Right lobe of liver (tissue), 6 donors: ENCODE measurements at regions not wholly inside any gene's neighbourhood (a gene's known extent, or its start where the extent isn't known, plus 50 kb on each side); places are given as distances from the start of the nearest gene placed in this dataset.

ENCODE experiments used
- ATAC-seq, 4 donors: fragments of 200-7000 bp; cut with Tn5 transposase; one replicate each; pipeline ENCODE4 v1.9.1; 2020; ENCODE audit warnings: mild to moderate bottlenecking in 4 of 4, moderate library complexity in 4 of 4
- DNase-seq, 3 donors: peaks; one replicate each; pipeline ENCODE4 v3.0.0-alpha.2; 2020
- H3K27ac ChIP-seq, 3 donors: fragments of 200-600 bp; one replicate each; pipeline ENCODE4 v1.8.0; 2022
- H3K27me3 ChIP-seq, 2 donors: fragments of 200-600 bp; one replicate each; pipeline ENCODE4 v1.8.0; 2022
- H3K36me3 ChIP-seq, 4 donors: fragments of 200-600 bp; sonication (generic) in 1 of 4; one replicate each; pipeline versions ENCODE4 v1.5.1 to v1.8.0; 2017 to 2022; ENCODE audit warnings: control low read depth in 1 of 4
- H3K4me1 ChIP-seq, 4 donors: fragments of 200-600 bp; sonication (generic) in 1 of 4; one replicate each; pipeline versions ENCODE4 v1.5.1 to v1.8.0; 2017 to 2022; ENCODE audit warnings: control low read depth in 1 of 4
- H3K4me3 ChIP-seq, 3 donors: fragments of 200-600 bp; one replicate each; pipeline ENCODE4 v1.8.0; 2022
- H3K9me3 ChIP-seq, 4 donors: fragments of 200-600 bp; sonication (generic) in 1 of 4; one replicate each; pipeline versions ENCODE4 v1.5.1 to v1.8.0; 2017 to 2022; ENCODE audit warnings: control low read depth in 1 of 4
- POLR2A ChIP-seq: fragments of 450-650 bp; IDR thresholded peaks from one replicate; pipeline ENCODE4 v1.6.1; 2017; ENCODE audit warnings: antibody characterized with exemption, mild to moderate bottlenecking
- WGBS: methylation state at CpG from one replicate; pipeline ENCODE4 v1.1.6; 2018; ENCODE audit warnings: low coverage, low lambda C conversion rate; ENCODE audit not compliant: insufficient coverage; ENCODE audit errors: missing lambda C conversion rate; 5-methylcytosine and 5-hydroxymethylcytosine counted together
- intact Hi-C, 2 donors: fragments of 100-400 bp; cut with DNase I; formaldehyde crosslinking; loops; one replicate each; pipeline versions ENCODE4 v1.11.2 to v1.14.1; 2022
- TF ChIP-seq, protein P1 (sequence below), 4 donors: fragments of 200-600 bp in 3 of 4; fragments of 450-650 bp in 1 of 4; IDR thresholded peaks; one replicate each; pipeline versions ENCODE4 v1.5.1 to v1.8.0; 2016 to 2022; ENCODE audit warnings: antibody characterized with exemption in 4 of 4, mild to moderate bottlenecking in 2 of 4
- donor health status: DM: no; HTN: yes; CAD: no.
- donor health status: DM: no; HTN: no; CAD: no.
- donor health status: DM: no; HTN: no; CAD: no.
- donor health status: DM: no; HTN: yes; CAD: no.
- donor health status: DM: no; HTN: yes; CAD: no.

DNA sequence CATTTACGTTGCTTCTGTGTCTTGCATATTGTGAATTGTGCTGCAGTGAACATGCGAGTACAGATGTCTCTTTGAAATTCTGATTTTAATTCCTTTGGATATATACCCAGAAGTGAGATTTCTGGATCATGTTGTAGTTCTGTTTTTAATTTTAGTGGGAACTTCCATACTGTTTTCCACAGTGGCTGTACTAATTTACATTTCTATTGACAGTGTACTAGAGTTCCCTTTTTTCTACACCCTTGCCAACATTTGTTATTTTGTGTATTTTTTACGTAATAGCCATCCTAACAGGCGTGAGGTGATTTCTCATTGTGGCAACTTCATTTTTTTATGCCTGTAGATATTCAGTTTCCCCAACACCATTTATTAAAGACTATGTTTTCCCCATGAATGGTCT, 144.7 kb upstream of the INHBA start:
- intact Hi-C loops = no loop called here
- no peak for TF ChIP-seq POLR2A
- TF ChIP-seq, protein P1, sequence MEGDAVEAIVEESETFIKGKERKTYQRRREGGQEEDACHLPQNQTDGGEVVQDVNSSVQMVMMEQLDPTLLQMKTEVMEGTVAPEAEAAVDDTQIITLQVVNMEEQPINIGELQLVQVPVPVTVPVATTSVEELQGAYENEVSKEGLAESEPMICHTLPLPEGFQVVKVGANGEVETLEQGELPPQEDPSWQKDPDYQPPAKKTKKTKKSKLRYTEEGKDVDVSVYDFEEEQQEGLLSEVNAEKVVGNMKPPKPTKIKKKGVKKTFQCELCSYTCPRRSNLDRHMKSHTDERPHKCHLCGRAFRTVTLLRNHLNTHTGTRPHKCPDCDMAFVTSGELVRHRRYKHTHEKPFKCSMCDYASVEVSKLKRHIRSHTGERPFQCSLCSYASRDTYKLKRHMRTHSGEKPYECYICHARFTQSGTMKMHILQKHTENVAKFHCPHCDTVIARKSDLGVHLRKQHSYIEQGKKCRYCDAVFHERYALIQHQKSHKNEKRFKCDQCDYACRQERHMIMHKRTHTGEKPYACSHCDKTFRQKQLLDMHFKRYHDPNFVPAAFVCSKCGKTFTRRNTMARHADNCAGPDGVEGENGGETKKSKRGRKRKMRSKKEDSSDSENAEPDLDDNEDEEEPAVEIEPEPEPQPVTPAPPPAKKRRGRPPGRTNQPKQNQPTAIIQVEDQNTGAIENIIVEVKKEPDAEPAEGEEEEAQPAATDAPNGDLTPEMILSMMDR (IDR thresholded peaks at IDR 0.05) = no peak
- DNase-seq (no peak), ATAC-seq (no peak)
- WGBS = 54% methylated on average over 4 of the region's 4 CpGs
- no peaks in the 10 kb centered on the region for H3K27me3 ChIP-seq
- no peak overlapping the region for H3K27ac ChIP-seq
- H3K4me1 ChIP-seq = no peaks in the 10 kb centered on the region
- no peaks in the 10 kb centered on the region for H3K9me3 ChIP-seq
- no peaks in the 10 kb centered on the region for H3K36me3 ChIP-seq
- no peak overlapping the region for H3K4me3 ChIP-seq

DNA sequence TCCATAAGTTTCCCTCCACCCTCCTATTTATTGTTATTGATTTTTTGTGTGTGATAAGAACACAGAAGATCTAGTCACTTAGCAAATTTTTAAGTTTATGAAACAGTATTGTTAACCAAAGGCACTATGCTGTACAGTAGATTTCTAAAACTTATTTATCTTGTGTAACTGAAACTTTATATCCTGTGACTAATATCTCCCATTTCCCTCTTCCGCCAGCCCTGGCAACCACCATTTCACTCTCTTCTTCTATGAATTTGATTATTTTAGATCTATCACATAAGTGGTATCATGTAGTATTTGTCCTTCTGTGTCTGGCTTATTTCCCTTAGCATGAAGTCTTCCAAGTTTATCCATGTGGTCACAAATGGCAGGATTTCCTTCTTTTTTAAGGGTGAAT, 144.3 kb upstream of the INHBA start:
- TF ChIP-seq, protein P1 (IDR thresholded peaks at IDR 0.05) = no peak
- no peak for TF ChIP-seq POLR2A
- DNase-seq (no peak), ATAC-seq (no peak)
- Histone ChIP-seq H3K9me3 (no peaks in the 10 kb centered on the region), H3K36me3 (no peaks in the 10 kb centered on the region), H3K4me1 (no peaks in the 10 kb centered on the region), H3K27ac (no peak overlapping the region), H3K4me3 (no peak overlapping the region), H3K27me3 (no peaks in the 10 kb centered on the region)
- 56% methylated on average over 1 of the region's 1 CpG for WGBS
- intact Hi-C loops = no loop called here

- WGBS = 56% methylated on average over 4 of the region's 4 CpGs
- intact Hi-C loops = no loop called here
Observed at GRCh38 chr7:41842956-41843355, 140.1 kb upstream of the INHBA start.

GRCh38 chr7:41837916-41838315, 135.0 kb upstream of the INHBA start:
- TF ChIP-seq, protein P1 (IDR thresholded peaks at IDR 0.05) = no peak
- TF ChIP-seq POLR2A = no peak
- no peak overlapping the region for H3K4me3 ChIP-seq
- H3K36me3 ChIP-seq = no peaks in the 10 kb centered on the region
- DNase-seq = no peak
- no peak overlapping the region for H3K27ac ChIP-seq
- 50% methylated on average over 1 of the region's 1 CpG for WGBS
- intact Hi-C loops = no loop called here
- no peak for ATAC-seq
- H3K9me3 ChIP-seq = no peaks in the 10 kb centered on the region
- H3K4me1 ChIP-seq = no peaks in the 10 kb centered on the region
- H3K27me3 ChIP-seq = no peaks in the 10 kb centered on the region

More at GRCh38 chr7:41842956-41843355, 140.1 kb upstream of the INHBA start:
- Histone ChIP-seq H3K27ac (no peak overlapping the region), H3K4me1 (no peaks in the 10 kb centered on the region), H3K4me3 (no peak overlapping the region), H3K27me3 (no peaks in the 10 kb centered on the region), H3K36me3 (no peaks in the 10 kb centered on the region), H3K9me3 (no peaks in the 10 kb centered on the region)
- ATAC-seq (no peak), DNase-seq (no peak)
- TF ChIP-seq, protein P1 (IDR thresholded peaks at IDR 0.05) = no peak
- TF ChIP-seq POLR2A = no peak

DNA sequence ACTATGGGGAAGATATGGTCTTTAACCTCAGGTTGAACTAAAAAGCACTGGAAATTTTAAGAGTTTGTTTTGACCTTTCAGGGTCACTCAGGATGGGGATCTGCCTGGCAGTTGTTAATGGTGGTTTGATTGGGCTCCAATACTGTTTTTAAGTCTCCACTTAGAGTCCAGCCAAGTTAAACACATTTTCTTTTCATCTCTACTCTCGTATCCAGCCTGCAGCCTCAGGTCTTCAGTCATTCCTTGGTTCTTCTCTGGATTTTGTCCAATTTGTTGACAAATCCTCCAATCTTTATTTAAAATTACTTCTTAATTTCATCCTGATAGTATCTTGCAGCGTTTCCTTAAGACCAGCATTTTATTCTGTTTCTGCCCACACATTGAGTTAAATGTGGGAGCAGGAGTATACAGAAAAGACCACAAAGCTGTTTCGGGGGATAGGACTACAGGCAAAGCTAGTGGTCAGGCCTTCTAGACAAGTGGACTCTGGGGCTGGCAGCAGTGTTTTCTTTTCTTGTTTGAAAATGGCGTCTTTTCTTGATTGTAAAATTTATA, 133.2 kb upstream of the INHBA start:
- no peak for ATAC-seq
- Histone ChIP-seq H3K9me3 (no peaks in the 10 kb centered on the region), H3K36me3 (no peaks in the 10 kb centered on the region), H3K4me3 (no peak overlapping the region), H3K27ac (no peak overlapping the region), H3K4me1 (no peaks in the 10 kb centered on the region), H3K27me3 (no peaks in the 10 kb centered on the region)
- intact Hi-C loops = no loop called here
- DNase-seq = no peak
- 74% methylated on average over 4 of the region's 4 CpGs for WGBS
- TF ChIP-seq, protein P1 (IDR thresholded peaks at IDR 0.05) = no peak
- TF ChIP-seq POLR2A = no peak
